HG03571 (cell line): ENCODE measurements at regions not wholly inside any gene's neighbourhood (a gene's known extent, or its start where the extent isn't known, plus 50 kb on each side); places are given as distances from the start of the nearest gene placed in this dataset.
"Not testable (repeated sequence)": the region's sequence is repeated elsewhere in the genome, so short reads cannot be mapped to it uniquely, and the experiment has no call there.

Source experiments
- ATAC-seq: cut with Tn5 transposase; IDR thresholded peaks from one replicate; pipeline ENCODE4 v1.9.1; 2021; ENCODE audit not compliant: unreplicated experiment

- ATAC-seq = no peak
These were observed 1399.6 kb upstream of the ZEB2 start for GRCh38 chr2:145919477-145919876.

- no peak for ATAC-seq
These were observed 1399.0 kb upstream of the ZEB2 start for GRCh38 chr2:145918951-145919350.

GRCh38 chr2:145916799-145917198, 1396.9 kb upstream of the ZEB2 start:
- ATAC-seq = no peak

GRCh38 chr2:145914716-145915115, 1394.8 kb upstream of the ZEB2 start:
- no peak for ATAC-seq

- ATAC-seq = no peak
These were observed 1390.5 kb upstream of the ZEB2 start for GRCh38 chr2:145910416-145910815.

GRCh38 chr2:145909766-145910165, 1389.8 kb upstream of the ZEB2 start:
- ATAC-seq = no peak

- no peak for ATAC-seq
These were observed 1389.3 kb upstream of the ZEB2 start for GRCh38 chr2:145909175-145909755.

GRCh38 chr2:145906354-145906753, 1386.4 kb upstream of the ZEB2 start:
- ATAC-seq = no peak

GRCh38 chr2:145905371-145905770, 1385.5 kb upstream of the ZEB2 start:
- no peak for ATAC-seq

GRCh38 chr2:145897151-145897550, 1377.2 kb upstream of the ZEB2 start:
- ATAC-seq = no peak

- ATAC-seq = no peak
These were observed 1368.0 kb upstream of the ZEB2 start for GRCh38 chr2:145887915-145888314.

GRCh38 chr2:145880997-145881396, 1361.1 kb upstream of the ZEB2 start:
- not testable (repeated sequence) for ATAC-seq

- no peak for ATAC-seq
These were observed 1355.1 kb upstream of the ZEB2 start for GRCh38 chr2:145875016-145875415.

GRCh38 chr2:145874466-145874865, 1354.5 kb upstream of the ZEB2 start:
- ATAC-seq = no peak

- no peak for ATAC-seq
These were observed 1344.6 kb upstream of the ZEB2 start for GRCh38 chr2:145864501-145864900.

GRCh38 chr2:145861940-145862339, 1342.0 kb upstream of the ZEB2 start:
- ATAC-seq = no peak

GRCh38 chr2:145860083-145860482, 1340.2 kb upstream of the ZEB2 start:
- ATAC-seq = no peak

GRCh38 chr2:145855142-145855541, 1335.2 kb upstream of the ZEB2 start:
- ATAC-seq = no peak

GRCh38 chr2:145854039-145854755, 1334.3 kb upstream of the ZEB2 start:
- ATAC-seq = no peak

GRCh38 chr2:145851730-145852129, 1331.8 kb upstream of the ZEB2 start:
- ATAC-seq = no peak

- no peak for ATAC-seq
These were observed 1329.5 kb upstream of the ZEB2 start for GRCh38 chr2:145849466-145849865.

GRCh38 chr2:145846982-145847381, 1327.1 kb upstream of the ZEB2 start:
- ATAC-seq = no peak

- ATAC-seq = no peak
These were observed 1326.0 kb upstream of the ZEB2 start for GRCh38 chr2:145845923-145846322.
